ENCODE measurements at regions not wholly inside any gene's neighbourhood (a gene's known extent, or its start where the extent isn't known, plus 50 kb on each side); places are given as distances from the start of the nearest gene placed in this dataset.
"Not testable (repeated sequence)": the region's sequence is repeated elsewhere in the genome, so short reads cannot be mapped to it uniquely, and the experiment has no call there.

- Histone ChIP-seq H3K4me3 (ENCODE audit: low read length) (no peak overlapping the region), H3K36me3 (ENCODE audit: insufficient read depth, low read length) (no peaks in the 10 kb centered on the region), H3K27me3 (ENCODE audit: low read length) (no peaks in the 10 kb centered on the region), H3K9me3 (ENCODE audit: low read length) (no peaks in the 10 kb centered on the region), H3K9ac (ENCODE audit: low read length) (no peak overlapping the region), H3K4me2 (ENCODE audit: low read depth, low read length, poor library complexity, severe bottlenecking) (no peak overlapping the region), H4K20me1 (ENCODE audit: insufficient read depth, low read depth, low read length) (no peaks in the 10 kb centered on the region), H3K27ac (ENCODE audit: low read length) (no peak overlapping the region), H2AFZ (ENCODE audit: low read length) (no peak overlapping the region), H3K9me2 (replicated peaks; ENCODE audit: insufficient read depth, low read length) (no peaks in the 10 kb centered on the region), H3K4me1 (ENCODE audit: low read length) (no peaks in the 10 kb centered on the region), H3K79me2 (ENCODE audit: low read length) (no peaks in the 10 kb centered on the region)
- DNase-seq = no peak
Measured at GRCh38 chr7:152913492-152913891, 153.9 kb downstream of the ACTR3B start.

DNA sequence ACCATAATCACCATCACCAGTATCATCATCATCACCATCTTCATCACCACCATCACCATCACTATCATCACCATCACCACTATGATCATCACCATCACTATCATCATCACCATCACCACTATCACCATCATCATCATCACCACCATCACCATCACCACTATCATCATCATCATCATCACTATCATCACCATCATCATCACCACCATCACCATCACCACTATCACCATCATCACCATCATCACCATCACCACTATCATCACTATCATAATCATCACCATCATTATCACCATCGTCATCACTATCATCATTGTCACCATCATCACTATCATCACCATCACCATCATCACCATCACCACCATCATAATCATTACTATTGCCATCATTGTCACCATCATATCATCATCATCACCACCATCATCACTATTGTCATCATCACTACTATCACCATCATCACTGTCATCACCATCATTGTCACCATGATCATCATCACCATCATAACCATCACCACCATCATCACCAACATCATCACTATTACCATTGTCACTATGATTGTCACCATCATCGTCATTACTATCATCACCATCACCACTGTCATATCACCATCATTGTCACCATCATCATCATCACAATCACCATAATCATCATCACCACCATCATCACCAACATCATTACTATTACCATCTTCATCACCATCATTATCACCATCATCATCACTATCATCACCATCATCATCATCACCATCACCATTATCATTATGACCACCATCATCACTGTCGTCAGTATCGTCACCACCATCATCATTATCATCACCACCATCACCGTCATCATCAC lies 154.7 kb downstream of the ACTR3B start:
- no peaks in the 10 kb centered on the region for H3K9me3 ChIP-seq (ENCODE audit: low read length)
- H3K4me3 ChIP-seq (ENCODE audit: low read length) = no peak overlapping the region
- no peak overlapping the region for H3K27ac ChIP-seq (ENCODE audit: low read length)
- H2AFZ ChIP-seq (ENCODE audit: low read length) = no peak overlapping the region
- no peaks in the 10 kb centered on the region for H3K4me1 ChIP-seq (ENCODE audit: low read length)
- DNase-seq = no peak
- no peak overlapping the region for H3K9ac ChIP-seq (ENCODE audit: low read length)
- no peak overlapping the region for H3K4me2 ChIP-seq (ENCODE audit: low read depth, low read length, poor library complexity, severe bottlenecking)
- H4K20me1 ChIP-seq (ENCODE audit: insufficient read depth, low read depth, low read length) = no peaks in the 10 kb centered on the region
- H3K79me2 ChIP-seq (ENCODE audit: low read length) = no peaks in the 10 kb centered on the region
- H3K9me2 ChIP-seq (replicated peaks; ENCODE audit: insufficient read depth, low read length) = no peaks in the 10 kb centered on the region
- H3K36me3 ChIP-seq (ENCODE audit: insufficient read depth, low read length) = no peaks in the 10 kb centered on the region
- H3K27me3 ChIP-seq (ENCODE audit: low read length) = no peaks in the 10 kb centered on the region

DNA sequence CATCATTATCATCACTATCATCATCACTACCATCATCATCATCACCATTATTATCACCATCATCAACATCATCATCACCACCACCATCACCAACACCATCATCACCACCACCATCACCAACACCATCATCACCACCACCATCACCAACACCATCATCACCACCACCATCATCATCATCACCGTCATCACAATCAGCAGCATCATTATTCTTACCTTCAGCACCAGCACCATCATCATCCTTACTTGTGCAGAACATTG lies 155.2 kb downstream of the ACTR3B start:
- H3K4me2 ChIP-seq (ENCODE audit: low read depth, low read length, poor library complexity, severe bottlenecking); H2AFZ ChIP-seq (ENCODE audit: low read length); H3K9me3 ChIP-seq (ENCODE audit: low read length); DNase-seq; H3K36me3 ChIP-seq (ENCODE audit: insufficient read depth, low read length); H3K9ac ChIP-seq (ENCODE audit: low read length); H3K4me3 ChIP-seq (ENCODE audit: low read length); H3K27me3 ChIP-seq (ENCODE audit: low read length); H3K9me2 ChIP-seq (replicated peaks; ENCODE audit: insufficient read depth, low read length); H4K20me1 ChIP-seq (ENCODE audit: insufficient read depth, low read depth, low read length); H3K4me1 ChIP-seq (ENCODE audit: low read length); H3K27ac ChIP-seq (ENCODE audit: low read length); H3K79me2 ChIP-seq (ENCODE audit: low read length): not testable (repeated sequence)

DNA sequence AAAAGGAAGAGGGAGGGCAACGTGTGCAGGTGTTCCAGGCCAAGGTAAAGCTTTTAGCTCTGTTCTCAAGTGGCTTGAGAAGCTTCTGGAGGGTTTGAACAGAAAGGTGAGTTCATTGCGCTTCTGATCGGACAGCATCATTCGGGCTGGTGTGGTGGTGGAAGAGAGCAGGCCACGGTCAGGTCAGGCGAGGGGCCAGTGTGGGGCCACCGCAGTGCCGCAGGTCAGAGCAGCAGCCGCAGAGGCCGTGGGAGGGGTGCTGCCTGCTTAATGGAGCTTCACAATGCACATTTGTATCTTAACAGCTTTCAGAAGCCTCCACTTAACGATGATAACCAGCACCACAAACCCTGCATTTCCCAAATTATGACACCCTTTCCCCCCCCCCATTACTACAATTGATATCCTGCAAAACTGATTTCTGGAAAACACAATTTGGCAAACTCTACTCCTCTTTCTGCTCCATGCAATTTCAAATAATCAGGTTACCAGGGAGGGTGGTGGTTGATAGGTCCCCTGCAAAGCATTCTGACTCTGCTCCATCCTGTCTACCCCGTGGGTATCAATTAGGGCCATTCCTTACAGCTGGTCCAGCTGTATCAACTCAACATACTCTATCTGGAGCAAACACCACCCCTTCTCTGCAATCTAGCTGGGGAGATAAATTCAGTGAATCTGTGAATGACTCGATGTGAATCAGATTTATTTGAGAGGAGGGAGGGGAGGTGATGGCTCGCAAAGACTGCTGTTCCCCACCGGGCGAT lies 162.9 kb downstream of the ACTR3B start:
- no peaks in the 10 kb centered on the region for H3K4me1 ChIP-seq (ENCODE audit: low read length)
- H4K20me1 ChIP-seq (ENCODE audit: insufficient read depth, low read depth, low read length) = no peaks in the 10 kb centered on the region
- no peaks in the 10 kb centered on the region for H3K9me2 ChIP-seq (replicated peaks; ENCODE audit: insufficient read depth, low read length)
- H3K36me3 ChIP-seq (ENCODE audit: insufficient read depth, low read length) = no peaks in the 10 kb centered on the region
- H2AFZ ChIP-seq (ENCODE audit: low read length) = no peak overlapping the region
- H3K4me2 ChIP-seq (ENCODE audit: low read depth, low read length, poor library complexity, severe bottlenecking) = no peak overlapping the region
- H3K27me3 ChIP-seq (ENCODE audit: low read length) = no peaks in the 10 kb centered on the region
- no peak overlapping the region for H3K9ac ChIP-seq (ENCODE audit: low read length)
- H3K79me2 ChIP-seq (ENCODE audit: low read length) = no peaks in the 10 kb centered on the region
- no peak overlapping the region for H3K27ac ChIP-seq (ENCODE audit: low read length)
- DNase-seq = no peak
- H3K9me3 ChIP-seq (ENCODE audit: low read length) = no peaks in the 10 kb centered on the region
- H3K4me3 ChIP-seq (ENCODE audit: low read length) = no peak overlapping the region

GRCh38 chr7:152923711-152924110 lies 164.2 kb downstream of the ACTR3B start:
- no peak for DNase-seq
- Histone ChIP-seq H3K4me1 (ENCODE audit: low read length) (no peaks in the 10 kb centered on the region), H3K9ac (ENCODE audit: low read length) (no peak overlapping the region), H3K79me2 (ENCODE audit: low read length) (no peaks in the 10 kb centered on the region), H3K27me3 (ENCODE audit: low read length) (no peaks in the 10 kb centered on the region), H3K9me2 (replicated peaks; ENCODE audit: insufficient read depth, low read length) (no peaks in the 10 kb centered on the region), H3K4me2 (ENCODE audit: low read depth, low read length, poor library complexity, severe bottlenecking) (no peak overlapping the region), H2AFZ (ENCODE audit: low read length) (no peak overlapping the region), H3K36me3 (ENCODE audit: insufficient read depth, low read length) (no peaks in the 10 kb centered on the region), H3K27ac (ENCODE audit: low read length) (no peak overlapping the region), H3K9me3 (ENCODE audit: low read length) (no peaks in the 10 kb centered on the region), H4K20me1 (ENCODE audit: insufficient read depth, low read depth, low read length) (no peaks in the 10 kb centered on the region), H3K4me3 (ENCODE audit: low read length) (no peak overlapping the region)

- Histone ChIP-seq H3K4me1 (ENCODE audit: low read length) (no peaks in the 10 kb centered on the region), H3K4me3 (ENCODE audit: low read length) (no peak overlapping the region), H4K20me1 (ENCODE audit: insufficient read depth, low read depth, low read length) (no peaks in the 10 kb centered on the region), H3K9ac (ENCODE audit: low read length) (no peak overlapping the region), H3K9me2 (replicated peaks; ENCODE audit: insufficient read depth, low read length) (no peaks in the 10 kb centered on the region), H3K36me3 (ENCODE audit: insufficient read depth, low read length) (no peaks in the 10 kb centered on the region), H3K27me3 (ENCODE audit: low read length) (no peaks in the 10 kb centered on the region), H3K4me2 (ENCODE audit: low read depth, low read length, poor library complexity, severe bottlenecking) (no peak overlapping the region), H2AFZ (ENCODE audit: low read length) (no peak overlapping the region), H3K9me3 (ENCODE audit: low read length) (no peaks in the 10 kb centered on the region), H3K79me2 (ENCODE audit: low read length) (no peaks in the 10 kb centered on the region), H3K27ac (ENCODE audit: low read length) (no peak overlapping the region)
- DNase-seq = no peak
Measured at GRCh38 chr7:152924238-152924637, 164.7 kb downstream of the ACTR3B start.

DNA sequence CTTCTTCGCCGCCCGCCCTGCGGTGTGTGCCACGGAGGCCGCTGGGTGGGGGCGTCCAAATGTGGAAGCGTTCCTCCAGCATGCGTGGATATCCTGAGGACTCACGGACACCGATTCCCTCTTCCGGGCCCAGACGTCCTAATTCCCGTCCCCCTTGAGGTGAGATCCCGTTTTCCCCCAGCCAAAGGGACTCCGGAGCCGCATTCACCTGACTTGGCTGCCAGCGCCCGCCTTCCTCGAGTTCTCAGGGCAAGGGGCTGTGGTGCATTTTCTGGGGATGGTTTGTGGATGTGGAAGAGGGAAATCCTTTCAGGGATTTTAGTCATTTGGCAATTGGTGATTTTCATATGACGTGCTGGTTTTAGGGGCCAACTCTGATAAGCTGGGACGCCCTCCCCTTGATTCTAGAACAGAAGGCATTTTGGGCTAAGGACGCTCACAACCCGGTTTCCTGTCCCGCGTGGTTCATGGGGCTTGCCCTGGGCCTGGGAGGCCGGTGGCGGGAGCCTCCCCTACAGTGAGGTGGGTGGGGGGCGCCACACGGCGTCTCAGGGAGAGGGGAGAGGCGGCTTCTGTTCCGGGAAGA lies 165.4 kb downstream of the ACTR3B start:
- Histone ChIP-seq H3K27me3 (ENCODE audit: low read length) (no peaks in the 10 kb centered on the region), H3K9me3 (ENCODE audit: low read length) (no peaks in the 10 kb centered on the region), H3K9me2 (replicated peaks; ENCODE audit: insufficient read depth, low read length) (no peaks in the 10 kb centered on the region), H3K4me2 (ENCODE audit: low read depth, low read length, poor library complexity, severe bottlenecking) (no peak overlapping the region), H4K20me1 (ENCODE audit: insufficient read depth, low read depth, low read length) (no peaks in the 10 kb centered on the region), H3K4me1 (ENCODE audit: low read length) (no peaks in the 10 kb centered on the region), H2AFZ (ENCODE audit: low read length) (no peak overlapping the region), H3K79me2 (ENCODE audit: low read length) (no peaks in the 10 kb centered on the region), H3K27ac (ENCODE audit: low read length) (no peak overlapping the region), H3K9ac (ENCODE audit: low read length) (no peak overlapping the region), H3K4me3 (ENCODE audit: low read length) (no peak overlapping the region), H3K36me3 (ENCODE audit: insufficient read depth, low read length) (no peaks in the 10 kb centered on the region)
- no peak for DNase-seq

- no peak overlapping the region for H3K4me3 ChIP-seq (ENCODE audit: low read length)
- no peaks in the 10 kb centered on the region for H3K79me2 ChIP-seq (ENCODE audit: low read length)
- H3K4me2 ChIP-seq (ENCODE audit: low read depth, low read length, poor library complexity, severe bottlenecking) = no peak overlapping the region
- H3K36me3 ChIP-seq (ENCODE audit: insufficient read depth, low read length) = no peaks in the 10 kb centered on the region
- no peaks in the 10 kb centered on the region for H4K20me1 ChIP-seq (ENCODE audit: insufficient read depth, low read depth, low read length)
- no peak overlapping the region for H2AFZ ChIP-seq (ENCODE audit: low read length)
- no peaks in the 10 kb centered on the region for H3K9me2 ChIP-seq (replicated peaks; ENCODE audit: insufficient read depth, low read length)
- no peak overlapping the region for H3K27ac ChIP-seq (ENCODE audit: low read length)
- no peak overlapping the region for H3K9ac ChIP-seq (ENCODE audit: low read length)
- no peaks in the 10 kb centered on the region for H3K4me1 ChIP-seq (ENCODE audit: low read length)
- no peak for DNase-seq
- no peaks in the 10 kb centered on the region for H3K9me3 ChIP-seq (ENCODE audit: low read length)
- H3K27me3 ChIP-seq (ENCODE audit: low read length) = no peaks in the 10 kb centered on the region
Measured at GRCh38 chr7:152925412-152926147, 166.0 kb downstream of the ACTR3B start.
